ENCODE measurements at regions not wholly inside any gene's neighbourhood (a gene's known extent, or its start where the extent isn't known, plus 50 kb on each side); places are given as distances from the start of the nearest gene placed in this dataset.

DNA sequence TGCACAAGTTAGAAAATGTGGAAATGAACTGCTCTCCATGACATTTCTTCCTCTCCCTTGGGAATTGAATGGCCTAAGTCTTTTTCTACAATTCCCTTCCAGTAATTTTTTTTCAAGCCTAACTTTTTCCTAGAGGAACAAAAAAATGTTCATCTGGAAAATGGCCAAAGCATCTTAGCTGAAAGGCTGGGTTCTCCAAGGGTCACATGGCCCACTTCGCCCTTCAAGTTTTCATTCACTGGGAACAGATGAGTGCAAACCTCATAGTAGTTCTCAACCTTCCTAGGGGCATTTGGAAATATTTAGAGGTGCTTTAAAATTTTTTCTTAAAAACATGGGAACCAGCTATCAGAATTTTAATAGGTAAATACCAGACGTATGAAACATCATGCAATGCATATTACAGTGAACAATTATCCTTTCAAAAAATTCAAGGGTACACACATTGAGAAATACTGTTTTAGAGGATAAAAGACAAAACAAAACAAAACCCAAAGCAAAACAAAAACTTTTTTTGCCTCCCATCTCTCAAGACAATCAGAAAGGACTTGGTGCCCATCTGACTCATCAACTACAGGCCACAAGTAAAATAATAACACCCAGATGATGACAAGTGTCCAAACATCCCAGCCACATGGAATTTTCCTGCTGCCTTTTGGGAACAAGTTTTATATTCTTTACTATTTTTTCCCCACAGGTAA, 208.8 kb downstream of the SLITRK6 start:
- Mint-ChIP-seq H3K4me3 (no peak overlapping the region), H3K27ac (no peak overlapping the region), H3K9me3 (peaks cover 10% of the 10 kb centered on the region), H3K36me3 (ENCODE audit: low read depth) (peaks cover 13% of the 10 kb centered on the region; the same call in 2 of the 3 replicates), H3K4me1 (peaks cover 20% of the 10 kb centered on the region), H3K27me3 (ENCODE audit: insufficient read depth, low read depth, poor library complexity) (no peaks in the 10 kb centered on the region)
- H3K27ac ChIP-seq (ENCODE audit: low read depth): no peak overlapping the region
- TF ChIP-seq STAT1 (IDR thresholded peaks at IDR 0.05; ENCODE audit: unreplicated experiment): no peak
- TF ChIP-seq, protein P1, sequence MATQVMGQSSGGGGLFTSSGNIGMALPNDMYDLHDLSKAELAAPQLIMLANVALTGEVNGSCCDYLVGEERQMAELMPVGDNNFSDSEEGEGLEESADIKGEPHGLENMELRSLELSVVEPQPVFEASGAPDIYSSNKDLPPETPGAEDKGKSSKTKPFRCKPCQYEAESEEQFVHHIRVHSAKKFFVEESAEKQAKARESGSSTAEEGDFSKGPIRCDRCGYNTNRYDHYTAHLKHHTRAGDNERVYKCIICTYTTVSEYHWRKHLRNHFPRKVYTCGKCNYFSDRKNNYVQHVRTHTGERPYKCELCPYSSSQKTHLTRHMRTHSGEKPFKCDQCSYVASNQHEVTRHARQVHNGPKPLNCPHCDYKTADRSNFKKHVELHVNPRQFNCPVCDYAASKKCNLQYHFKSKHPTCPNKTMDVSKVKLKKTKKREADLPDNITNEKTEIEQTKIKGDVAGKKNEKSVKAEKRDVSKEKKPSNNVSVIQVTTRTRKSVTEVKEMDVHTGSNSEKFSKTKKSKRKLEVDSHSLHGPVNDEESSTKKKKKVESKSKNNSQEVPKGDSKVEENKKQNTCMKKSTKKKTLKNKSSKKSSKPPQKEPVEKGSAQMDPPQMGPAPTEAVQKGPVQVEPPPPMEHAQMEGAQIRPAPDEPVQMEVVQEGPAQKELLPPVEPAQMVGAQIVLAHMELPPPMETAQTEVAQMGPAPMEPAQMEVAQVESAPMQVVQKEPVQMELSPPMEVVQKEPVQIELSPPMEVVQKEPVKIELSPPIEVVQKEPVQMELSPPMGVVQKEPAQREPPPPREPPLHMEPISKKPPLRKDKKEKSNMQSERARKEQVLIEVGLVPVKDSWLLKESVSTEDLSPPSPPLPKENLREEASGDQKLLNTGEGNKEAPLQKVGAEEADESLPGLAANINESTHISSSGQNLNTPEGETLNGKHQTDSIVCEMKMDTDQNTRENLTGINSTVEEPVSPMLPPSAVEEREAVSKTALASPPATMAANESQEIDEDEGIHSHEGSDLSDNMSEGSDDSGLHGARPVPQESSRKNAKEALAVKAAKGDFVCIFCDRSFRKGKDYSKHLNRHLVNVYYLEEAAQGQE (IDR thresholded peaks at IDR 0.05; ENCODE audit: unreplicated experiment): no peak
- no peak overlapping the region for H3K4me2 ChIP-seq
- no peaks in the 10 kb centered on the region for H3K79me2 ChIP-seq (replicated peaks; ENCODE audit: insufficient read depth)
- peak overlapping the region; percentile 94; the same call in 1 of the 2 replicates for H2AFZ ChIP-seq
- H3K9me2 ChIP-seq (ENCODE audit: insufficient read depth): no peaks in the 10 kb centered on the region
- H3K27me3 ChIP-seq (ENCODE audit: insufficient read depth): no peaks in the 10 kb centered on the region
- H3K36me3 ChIP-seq (ENCODE audit: insufficient read depth): no peaks in the 10 kb centered on the region
- H3K4me1 ChIP-seq (ENCODE audit: insufficient read depth): peaks cover 16% of the 10 kb centered on the region
- H3F3A ChIP-seq (replicated peaks; ENCODE audit: low read depth): no peaks in the 10 kb centered on the region
- no peaks in the 10 kb centered on the region for H4K20me1 ChIP-seq (replicated peaks; ENCODE audit: insufficient read depth)
- no peak overlapping the region for H3K4me3 ChIP-seq
- ATAC-seq: no peak
- no peak for DNase-seq (ENCODE audit: low spot score)

DNA sequence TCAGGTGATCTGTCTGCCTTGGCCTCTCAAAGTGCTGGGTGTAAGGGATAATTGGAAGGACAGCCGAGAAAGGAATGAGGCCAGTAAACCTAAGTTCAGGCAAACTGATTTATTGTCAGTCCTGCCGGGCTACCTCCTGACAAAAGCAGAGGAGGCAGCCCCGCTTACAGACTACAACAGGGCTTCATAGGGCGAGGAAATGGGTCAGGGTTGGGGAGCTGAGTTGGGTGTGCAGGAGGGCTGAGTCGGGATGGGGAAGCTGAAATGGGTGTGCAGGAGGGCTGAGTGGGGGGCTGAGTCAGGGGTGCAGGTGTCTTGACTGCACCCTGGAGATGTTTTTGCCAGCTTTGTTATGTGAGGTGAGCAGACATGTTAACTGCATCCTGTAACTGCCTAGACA, 210.2 kb downstream of the SLITRK6 start:
- peaks cover 6% of the 10 kb centered on the region for H3K9me3 Mint-ChIP-seq
- H3F3A ChIP-seq (replicated peaks; ENCODE audit: low read depth): no peaks in the 10 kb centered on the region
- no peak overlapping the region for H3K27ac ChIP-seq (ENCODE audit: low read depth)
- peaks cover 20% of the 10 kb centered on the region for H3K4me1 Mint-ChIP-seq
- H2AFZ ChIP-seq: peak overlapping the region; percentile 94
- no peaks in the 10 kb centered on the region for H3K27me3 ChIP-seq (ENCODE audit: insufficient read depth)
- H3K27me3 Mint-ChIP-seq (ENCODE audit: insufficient read depth, low read depth, poor library complexity): no peaks in the 10 kb centered on the region
- no peaks in the 10 kb centered on the region for H3K36me3 ChIP-seq (ENCODE audit: insufficient read depth)
- ATAC-seq (peak; percentile 53), DNase-seq (ENCODE audit: low spot score) (no peak)
- peaks cover 16% of the 10 kb centered on the region for H3K4me1 ChIP-seq (ENCODE audit: insufficient read depth)
- no peak overlapping the region for H3K4me3 Mint-ChIP-seq
- peak overlapping the region; percentile 24 for H3K27ac Mint-ChIP-seq
- TF ChIP-seq CREB1 (CRISPR knock-in tag; IDR thresholded peaks at IDR 0.05; ENCODE audit: low read depth) (no peak), JUNB (IDR thresholded peaks at IDR 0.05; ENCODE audit: unreplicated experiment) (no peak), STAT1 (IDR thresholded peaks at IDR 0.05; ENCODE audit: unreplicated experiment) (no peak), NANOG (IDR thresholded peaks at IDR 0.05; ENCODE audit: borderline replicate concordance) (no peak), EZH2phosphoT487 (IDR thresholded peaks at IDR 0.05; ENCODE audit: unreplicated experiment) (no peak)
- TF ChIP-seq, protein P2, sequence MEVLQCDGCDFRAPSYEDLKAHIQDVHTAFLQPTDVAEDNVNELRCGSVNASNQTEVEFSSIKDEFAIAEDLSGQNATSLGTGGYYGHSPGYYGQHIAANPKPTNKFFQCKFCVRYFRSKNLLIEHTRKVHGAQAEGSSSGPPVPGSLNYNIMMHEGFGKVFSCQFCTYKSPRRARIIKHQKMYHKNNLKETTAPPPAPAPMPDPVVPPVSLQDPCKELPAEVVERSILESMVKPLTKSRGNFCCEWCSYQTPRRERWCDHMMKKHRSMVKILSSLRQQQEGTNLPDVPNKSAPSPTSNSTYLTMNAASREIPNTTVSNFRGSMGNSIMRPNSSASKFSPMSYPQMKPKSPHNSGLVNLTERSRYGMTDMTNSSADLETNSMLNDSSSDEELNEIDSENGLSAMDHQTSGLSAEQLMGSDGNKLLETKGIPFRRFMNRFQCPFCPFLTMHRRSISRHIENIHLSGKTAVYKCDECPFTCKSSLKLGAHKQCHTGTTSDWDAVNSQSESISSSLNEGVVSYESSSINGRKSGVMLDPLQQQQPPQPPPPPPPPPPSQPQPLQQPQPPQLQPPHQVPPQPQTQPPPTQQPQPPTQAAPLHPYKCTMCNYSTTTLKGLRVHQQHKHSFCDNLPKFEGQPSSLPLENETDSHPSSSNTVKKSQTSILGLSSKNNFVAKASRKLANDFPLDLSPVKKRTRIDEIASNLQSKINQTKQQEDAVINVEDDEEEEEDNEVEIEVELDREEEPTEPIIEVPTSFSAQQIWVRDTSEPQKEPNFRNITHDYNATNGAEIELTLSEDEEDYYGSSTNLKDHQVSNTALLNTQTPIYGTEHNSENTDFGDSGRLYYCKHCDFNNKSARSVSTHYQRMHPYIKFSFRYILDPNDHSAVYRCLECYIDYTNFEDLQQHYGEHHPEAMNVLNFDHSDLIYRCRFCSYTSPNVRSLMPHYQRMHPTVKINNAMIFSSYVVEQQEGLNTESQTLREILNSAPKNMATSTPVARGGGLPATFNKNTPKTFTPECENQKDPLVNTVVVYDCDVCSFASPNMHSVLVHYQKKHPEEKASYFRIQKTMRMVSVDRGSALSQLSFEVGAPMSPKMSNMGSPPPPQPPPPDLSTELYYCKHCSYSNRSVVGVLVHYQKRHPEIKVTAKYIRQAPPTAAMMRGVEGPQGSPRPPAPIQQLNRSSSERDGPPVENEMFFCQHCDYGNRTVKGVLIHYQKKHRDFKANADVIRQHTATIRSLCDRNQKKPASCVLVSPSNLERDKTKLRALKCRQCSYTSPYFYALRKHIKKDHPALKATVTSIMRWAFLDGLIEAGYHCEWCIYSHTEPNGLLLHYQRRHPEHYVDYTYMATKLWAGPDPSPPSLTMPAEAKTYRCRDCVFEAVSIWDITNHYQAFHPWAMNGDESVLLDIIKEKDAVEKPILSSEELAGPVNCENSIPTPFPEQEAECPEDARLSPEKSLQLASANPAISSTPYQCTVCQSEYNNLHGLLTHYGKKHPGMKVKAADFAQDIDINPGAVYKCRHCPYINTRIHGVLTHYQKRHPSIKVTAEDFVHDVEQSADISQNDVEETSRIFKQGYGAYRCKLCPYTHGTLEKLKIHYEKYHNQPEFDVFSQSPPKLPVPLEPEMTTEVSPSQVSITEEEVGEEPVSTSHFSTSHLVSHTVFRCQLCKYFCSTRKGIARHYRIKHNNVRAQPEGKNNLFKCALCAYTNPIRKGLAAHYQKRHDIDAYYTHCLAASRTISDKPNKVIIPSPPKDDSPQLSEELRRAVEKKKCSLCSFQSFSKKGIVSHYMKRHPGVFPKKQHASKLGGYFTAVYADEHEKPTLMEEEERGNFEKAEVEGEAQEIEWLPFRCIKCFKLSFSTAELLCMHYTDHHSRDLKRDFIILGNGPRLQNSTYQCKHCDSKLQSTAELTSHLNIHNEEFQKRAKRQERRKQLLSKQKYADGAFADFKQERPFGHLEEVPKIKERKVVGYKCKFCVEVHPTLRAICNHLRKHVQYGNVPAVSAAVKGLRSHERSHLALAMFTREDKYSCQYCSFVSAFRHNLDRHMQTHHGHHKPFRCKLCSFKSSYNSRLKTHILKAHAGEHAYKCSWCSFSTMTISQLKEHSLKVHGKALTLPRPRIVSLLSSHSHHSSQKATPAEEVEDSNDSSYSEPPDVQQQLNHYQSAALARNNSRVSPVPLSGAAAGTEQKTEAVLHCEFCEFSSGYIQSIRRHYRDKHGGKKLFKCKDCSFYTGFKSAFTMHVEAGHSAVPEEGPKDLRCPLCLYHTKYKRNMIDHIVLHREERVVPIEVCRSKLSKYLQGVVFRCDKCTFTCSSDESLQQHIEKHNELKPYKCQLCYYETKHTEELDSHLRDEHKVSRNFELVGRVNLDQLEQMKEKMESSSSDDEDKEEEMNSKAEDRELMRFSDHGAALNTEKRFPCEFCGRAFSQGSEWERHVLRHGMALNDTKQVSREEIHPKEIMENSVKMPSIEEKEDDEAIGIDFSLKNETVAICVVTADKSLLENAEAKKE (CRISPR knock-in tag; IDR thresholded peaks at IDR 0.05): no peak
- no peaks in the 10 kb centered on the region for H3K9me2 ChIP-seq (ENCODE audit: insufficient read depth)
- peaks cover 9% of the 10 kb centered on the region; the same call in 2 of the 3 replicates for H3K36me3 Mint-ChIP-seq (ENCODE audit: low read depth)
- no peak overlapping the region for H3K4me2 ChIP-seq
- H3K4me3 ChIP-seq: no peak overlapping the region
- no peaks in the 10 kb centered on the region for H3K79me2 ChIP-seq (replicated peaks; ENCODE audit: insufficient read depth)
- H4K20me1 ChIP-seq (replicated peaks; ENCODE audit: insufficient read depth): no peaks in the 10 kb centered on the region
